SU-DHL-6 (cell line): ENCODE measurements at regions not wholly inside any gene's neighbourhood (a gene's known extent, or its start where the extent isn't known, plus 50 kb on each side); places are given as distances from the start of the nearest gene placed in this dataset.
"Not testable (repeated sequence)": the region's sequence is repeated elsewhere in the genome, so short reads cannot be mapped to it uniquely, and the experiment has no call there.

Experiments used
- H2AFZ ChIP-seq: fragments of 200-600 bp; sonication (generic); 2 replicates; pipeline ENCODE4 v1.6.1; 2014; ENCODE audit warnings: low read depth, mild to moderate bottlenecking, moderate library complexity, mixed read lengths, antibody characterized with exemption, low read length; ENCODE audit not compliant: severe bottlenecking
- H3F3A ChIP-seq: fragments of 200-600 bp; shearing (Covaris generic); 2 replicates; pipeline ENCODE4 v1.6.0; 2016; ENCODE audit warnings: antibody characterized with exemption, mild to moderate bottlenecking; ENCODE audit not compliant: insufficient read depth
- H3K27ac ChIP-seq: fragments of 200-600 bp; sonication (generic); 2 replicates; pipeline ENCODE4 v1.5.1; 2016; ENCODE audit warnings: low read depth, mild to moderate bottlenecking, low read length, moderate library complexity, mixed read lengths
- H3K27me3 ChIP-seq: fragments of 200-600 bp; sonication (generic), shearing (Covaris generic); 2 replicates; pipeline ENCODE4 v1.6.0; 2014; ENCODE audit warnings: mild to moderate bottlenecking, low read length
- H3K36me3 ChIP-seq: fragments of 200-600 bp; sonication (generic); 2 replicates; pipeline ENCODE4 v1.6.1; 2014; ENCODE audit warnings: mild to moderate bottlenecking, low read length, mixed read lengths
- H3K4me2 ChIP-seq: fragments of 300-600, 200-600 bp; shearing (Covaris generic), sonication (generic); 2 replicates; pipeline ENCODE4 v1.6.0; 2014; ENCODE audit warnings: low read length, low read depth, mild to moderate bottlenecking; ENCODE audit not compliant: poor library complexity, severe bottlenecking
- H3K4me3 ChIP-seq: fragments of 200-600 bp; sonication (generic); 2 replicates; pipeline ENCODE4 v1.5.1; 2014; ENCODE audit warnings: antibody characterized with exemption, low read length, mild to moderate bottlenecking, mixed read lengths; ENCODE audit not compliant: insufficient read depth, poor library complexity, severe bottlenecking
- H3K79me2 ChIP-seq: fragments of 200-600 bp; sonication (generic); 2 replicates; pipeline ENCODE4 v1.6.1; 2014; ENCODE audit warnings: mild to moderate bottlenecking, low read length, moderate library complexity; ENCODE audit not compliant: insufficient read depth
- H3K9ac ChIP-seq: fragments of 200-600 bp; sonication (generic); 2 replicates; pipeline ENCODE4 v1.7.0; 2014; ENCODE audit warnings: mild to moderate bottlenecking, low read length
- H3K9me2 ChIP-seq: fragments of 200-600 bp; sonication (generic); replicated peaks from 2 replicates; pipeline ENCODE4 v1.6.1; 2014; ENCODE audit warnings: low read length; ENCODE audit not compliant: insufficient read depth
- H3K9me3 ChIP-seq: fragments of 200-600 bp; sonication (generic); 2 replicates; pipeline ENCODE4 v1.6.1; 2014; ENCODE audit warnings: low read length, mixed read lengths; ENCODE audit not compliant: insufficient read depth
- H4K20me1 ChIP-seq: fragments of 200-600 bp; sonication (generic); 2 replicates; pipeline ENCODE4 v1.6.1; 2014; ENCODE audit warnings: low read depth, mild to moderate bottlenecking, antibody characterized with exemption, low read length, moderate library complexity, mixed read lengths
- CTCF ChIP-seq: fragments of 200-600 bp; sonication (generic); IDR thresholded peaks from one replicate; pipeline ENCODE4 v1.5.1; 2017; ENCODE audit warnings: antibody characterized with exemption, mild to moderate bottlenecking, low read length, moderate library complexity; ENCODE audit not compliant: insufficient read depth, poor library complexity, severe bottlenecking
- EZH2phosphoT487 ChIP-seq: fragments of 200-600 bp; sonication (generic), shearing (Covaris generic); conservative IDR thresholded peaks from 2 replicates; pipeline ENCODE4 v1.6.1; 2018; ENCODE audit warnings: mild to moderate bottlenecking, antibody characterized with exemption, low read length, moderate library complexity, mixed read lengths

- Histone ChIP-seq H3K9ac (no peak overlapping the region), H4K20me1 (no peaks in the 10 kb centered on the region), H3K9me2 (no peaks in the 10 kb centered on the region), H3F3A (no peaks in the 10 kb centered on the region), H3K36me3 (no peaks in the 10 kb centered on the region), H3K27ac (no peak overlapping the region), H3K4me3 (no peak overlapping the region), H3K9me3 (no peaks in the 10 kb centered on the region), H3K79me2 (no peaks in the 10 kb centered on the region), H3K4me2 (no peak overlapping the region), H2AFZ (no peak overlapping the region), H3K27me3 (no peaks in the 10 kb centered on the region)
- TF ChIP-seq CTCF, result no peak
- TF ChIP-seq EZH2phosphoT487, result no peak
Measured at GRCh38 chr13:55577847-55578210, 1562.9 kb upstream of the PRR20A start.

- H3K9me2 ChIP-seq, H3K27me3 ChIP-seq, H3K36me3 ChIP-seq, H3K4me2 ChIP-seq, H2AFZ ChIP-seq, H3K9ac ChIP-seq, H3K9me3 ChIP-seq, H3K79me2 ChIP-seq, H4K20me1 ChIP-seq, H3F3A ChIP-seq, H3K4me3 ChIP-seq, H3K27ac ChIP-seq: not testable (repeated sequence)
Measured at GRCh38 chr13:55582294-55582693, 1558.4 kb upstream of the PRR20A start.

- Histone ChIP-seq H3F3A (no peaks in the 10 kb centered on the region), H3K79me2 (no peaks in the 10 kb centered on the region), H3K4me3 (no peak overlapping the region), H3K4me2 (no peak overlapping the region), H3K9me2 (no peaks in the 10 kb centered on the region), H3K36me3 (no peaks in the 10 kb centered on the region), H3K27me3 (no peaks in the 10 kb centered on the region), H4K20me1 (no peaks in the 10 kb centered on the region), H2AFZ (no peak overlapping the region), H3K9ac (no peak overlapping the region), H3K9me3 (no peaks in the 10 kb centered on the region), H3K27ac (no peak overlapping the region)
- no peak for TF ChIP-seq EZH2phosphoT487
- TF ChIP-seq CTCF, result no peak
Measured at GRCh38 chr13:55583953-55584593, 1556.6 kb upstream of the PRR20A start.

GRCh38 chr13:55602784-55603183, 1537.9 kb upstream of the PRR20A start:
- TF ChIP-seq EZH2phosphoT487, result no peak
- no peak for TF ChIP-seq CTCF
- H3K9ac ChIP-seq, result no peak overlapping the region

More at GRCh38 chr13:55602784-55603183, 1537.9 kb upstream of the PRR20A start:
- Histone ChIP-seq H3K9me2 (no peaks in the 10 kb centered on the region), H3K79me2 (no peaks in the 10 kb centered on the region), H3K36me3 (no peaks in the 10 kb centered on the region), H3K9me3 (no peaks in the 10 kb centered on the region), H3K4me3 (no peak overlapping the region), H3F3A (no peaks in the 10 kb centered on the region), H3K4me2 (no peak overlapping the region), H2AFZ (no peak overlapping the region), H3K27ac (no peak overlapping the region), H4K20me1 (no peaks in the 10 kb centered on the region), H3K27me3 (no peaks in the 10 kb centered on the region)
